OCI-LY3 (cell line): ENCODE measurements at regions not wholly inside any gene's neighbourhood (a gene's known extent, or its start where the extent isn't known, plus 50 kb on each side); places are given as distances from the start of the nearest gene placed in this dataset.

Source experiments
- CTCF ChIP-seq: fragments of 200-600, 300-600 bp; sonication (generic); IDR thresholded peaks from 2 replicates; pipeline ENCODE4 v1.5.1; 2014; ENCODE audit warnings: antibody characterized with exemption, low read length, low read depth
- EZH2phosphoT487 ChIP-seq: fragments of 200-600 bp; shearing (Covaris generic); IDR thresholded peaks from 2 replicates; pipeline ENCODE4 v1.6.1; 2018; ENCODE audit warnings: antibody characterized with exemption, mixed run types, low read depth

GRCh38 chr6:140203661-140204147 is 829.3 kb upstream of the CITED2 start:
- TF ChIP-seq CTCF (no peak), EZH2phosphoT487 (no peak)
